Muscle of arm (tissue), 1 donor: ENCODE measurements at regions not wholly inside any gene's neighbourhood (a gene's known extent, or its start where the extent isn't known, plus 50 kb on each side); places are given as distances from the start of the nearest gene placed in this dataset.
A peak's percentile ranks its signal among the peaks of the same experiment; 100 is the strongest.
"Not testable (repeated sequence)": the region's sequence is repeated elsewhere in the genome, so short reads cannot be mapped to it uniquely, and the experiment has no call there.

ENCODE experiments used
- DNase-seq: peaks from one replicate; pipeline ENCODE4 v3.0.0-alpha.2; 2013

DNA sequence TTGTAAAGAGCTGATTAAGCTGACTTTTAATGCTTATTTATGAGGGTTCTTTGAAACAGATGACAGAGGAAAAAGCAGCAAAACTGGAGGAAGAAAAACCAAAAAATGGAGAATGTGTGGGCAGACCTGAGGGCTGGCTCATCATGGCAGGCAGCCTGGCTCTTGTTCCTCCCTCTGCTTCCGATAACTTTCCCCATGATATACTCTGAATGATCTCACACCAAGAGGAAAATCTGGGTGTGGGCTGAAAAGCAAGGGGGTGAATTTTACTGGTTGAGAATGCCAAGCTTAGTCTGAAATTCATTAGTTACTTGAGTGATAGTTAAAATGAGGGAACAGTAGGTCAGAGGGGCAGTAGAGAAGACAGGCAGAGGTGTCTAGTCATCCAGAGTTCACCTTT, 330.1 kb upstream of the PRICKLE1 start:
- no peak for DNase-seq

DNA sequence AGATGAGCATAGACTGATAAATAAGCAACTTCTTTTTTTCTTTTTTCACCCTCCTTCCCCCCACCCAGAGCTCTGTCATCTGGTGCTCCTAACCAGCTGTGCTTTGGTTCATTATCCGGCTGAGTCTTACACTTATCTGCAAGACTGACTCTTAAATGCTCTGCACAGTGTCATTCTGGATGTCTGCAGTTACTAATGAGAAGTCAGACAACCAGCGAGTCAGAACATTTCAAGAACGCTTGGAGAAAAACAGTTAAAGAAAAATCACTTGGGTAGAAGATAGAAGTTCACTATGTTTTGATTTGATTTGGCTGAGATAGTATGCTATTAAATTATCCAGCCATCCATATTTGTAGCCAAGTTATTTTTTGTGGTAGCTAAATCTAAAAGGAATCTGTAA, 328.9 kb upstream of the PRICKLE1 start:
- DNase-seq, result no peak

DNA sequence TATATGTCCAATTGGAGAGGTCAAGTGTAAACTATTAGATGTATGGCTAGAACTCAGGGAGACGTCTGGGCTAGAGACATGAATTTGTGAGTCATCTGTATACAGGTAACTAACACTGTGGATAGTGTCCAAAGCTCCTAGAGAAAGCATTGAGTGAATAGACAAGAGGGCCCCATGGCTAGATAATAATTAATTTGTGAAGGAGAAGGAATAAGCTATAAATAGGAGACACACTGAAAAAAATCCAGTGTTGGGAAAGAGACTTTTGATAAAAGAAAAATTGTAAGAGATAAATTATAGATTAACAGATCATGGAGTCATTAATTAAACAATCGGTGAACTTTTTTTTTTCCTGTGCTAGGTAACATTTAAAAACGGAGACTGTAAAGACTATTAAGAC, 326.6 kb upstream of the PRICKLE1 start:
- no peak for DNase-seq

DNA sequence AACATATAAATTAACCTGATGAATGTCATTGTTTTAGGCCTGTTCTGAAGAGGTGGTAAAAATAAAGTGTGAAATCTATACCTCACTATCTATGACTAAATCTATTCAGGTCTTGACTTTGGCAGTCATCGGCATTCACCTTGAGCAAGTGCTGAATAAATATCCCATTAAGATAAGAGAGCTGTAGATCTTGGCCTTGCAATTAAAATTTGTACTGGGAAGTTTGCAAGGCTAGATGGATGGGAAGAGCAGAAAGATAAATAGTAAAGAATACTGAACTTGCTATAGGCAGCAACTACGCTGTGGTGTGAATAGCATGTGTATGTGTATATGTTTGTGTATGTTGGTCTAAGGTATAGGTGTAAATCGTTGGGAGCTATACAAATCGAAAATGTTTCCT, 325.9 kb upstream of the PRICKLE1 start:
- DNase-seq, result no peak

DNA sequence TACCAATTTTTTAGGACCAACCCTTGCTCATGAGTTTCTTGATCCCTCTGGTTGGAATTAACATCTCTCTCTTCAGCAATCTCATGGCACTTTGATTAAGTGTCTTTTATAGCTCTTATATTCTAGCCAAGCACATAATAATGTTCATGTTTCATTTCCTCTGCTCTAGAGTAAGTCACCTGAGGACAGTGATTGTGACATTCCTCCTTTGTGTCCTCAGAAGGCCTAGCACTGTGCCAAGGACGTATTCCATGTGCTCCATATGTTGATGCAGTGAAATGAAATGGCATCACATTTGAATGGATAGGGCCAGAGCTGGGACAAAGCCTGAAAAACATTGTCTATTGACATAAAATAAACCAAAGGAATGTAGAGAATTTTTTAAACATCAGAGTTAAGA, 322.8 kb upstream of the PRICKLE1 start:
- DNase-seq, result no peak

DNA sequence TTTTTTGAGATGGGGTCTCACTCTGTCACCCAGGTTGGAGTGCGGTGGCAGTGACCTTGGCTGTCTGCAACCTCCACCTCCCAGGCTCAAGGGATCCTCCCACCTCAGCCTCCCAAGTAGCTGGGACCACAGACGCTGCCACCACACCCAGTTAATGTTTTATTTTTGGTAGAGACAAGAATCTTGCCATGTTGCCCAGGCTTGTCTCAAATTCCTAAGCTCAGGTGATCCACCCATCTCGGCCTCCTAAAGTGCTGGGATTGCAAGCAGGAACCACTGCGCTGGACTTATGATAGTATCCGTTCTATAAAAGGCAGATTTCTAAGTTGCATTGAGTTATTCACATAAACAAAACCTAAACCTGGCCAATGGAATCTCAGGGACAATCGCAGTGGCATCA, 321.1 kb upstream of the PRICKLE1 start:
- DNase-seq, result no peak

- peak; percentile 43 for DNase-seq
Measured at GRCh38 chr12:42908712-42909111, 319.2 kb upstream of the PRICKLE1 start.

DNA sequence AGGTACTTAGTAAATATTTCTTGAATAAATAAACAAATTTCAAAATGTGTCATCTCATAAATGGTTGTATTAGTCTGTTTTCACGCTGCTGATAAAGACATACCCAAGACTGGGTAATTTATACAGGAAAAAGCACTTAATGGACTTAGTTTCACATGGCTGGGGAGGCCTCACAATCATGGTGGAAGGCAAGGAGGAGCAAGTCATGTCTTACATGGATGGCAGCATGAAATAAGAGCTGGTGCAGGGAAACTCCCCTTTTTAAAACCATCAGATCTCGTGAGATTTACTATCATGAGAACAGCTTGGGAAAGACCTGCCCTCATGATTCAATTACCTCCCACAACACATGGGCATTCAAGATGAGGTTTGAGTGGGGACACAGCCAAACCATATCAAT, 317.3 kb upstream of the PRICKLE1 start:
- not testable (repeated sequence) for DNase-seq

GRCh38 chr12:42905419-42905705, 315.8 kb upstream of the PRICKLE1 start:
- no peak for DNase-seq

GRCh38 chr12:42904683-42905418, 315.3 kb upstream of the PRICKLE1 start:
- no peak for DNase-seq

GRCh38 chr12:42903736-42904135, 314.2 kb upstream of the PRICKLE1 start:
- DNase-seq, result peak; percentile 46

DNA sequence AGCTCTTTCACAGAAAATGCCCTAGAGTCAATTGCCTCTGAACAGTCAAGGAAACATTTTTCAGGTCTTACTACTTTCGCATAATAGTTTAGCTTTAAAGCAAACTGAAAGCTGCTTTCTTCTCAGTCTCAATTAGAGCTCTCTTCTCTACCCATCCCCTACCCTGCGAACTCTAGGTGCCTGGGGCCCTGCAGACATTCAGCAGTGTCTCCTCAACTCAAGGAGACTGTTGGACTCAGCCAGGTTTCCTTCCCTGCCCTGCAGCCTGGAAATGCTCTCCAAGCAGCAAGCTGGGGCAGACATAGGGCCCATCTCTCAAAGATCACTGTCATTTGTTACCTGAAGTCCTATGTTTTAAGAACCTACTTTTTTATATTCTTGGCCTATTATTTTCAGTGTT, 312.5 kb upstream of the PRICKLE1 start:
- no peak for DNase-seq

DNA sequence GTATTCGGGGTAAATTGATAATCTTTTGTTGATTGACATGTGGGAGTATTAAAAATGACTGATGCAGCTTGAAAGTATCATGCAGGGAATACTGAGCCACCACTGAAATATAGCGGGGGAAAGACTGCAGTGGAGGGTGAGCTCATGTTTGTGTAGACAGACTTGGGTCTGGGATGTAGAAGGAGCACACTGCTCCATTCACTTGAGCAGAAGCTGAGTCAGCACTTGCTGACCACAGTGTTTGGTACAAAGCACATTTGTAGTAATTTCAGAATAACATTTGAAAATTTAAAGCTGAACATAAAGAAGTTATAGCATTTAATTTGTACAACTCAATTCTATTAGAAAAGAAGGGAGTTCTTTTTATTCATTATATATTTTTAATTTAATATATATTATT, 304.3 kb upstream of the PRICKLE1 start:
- DNase-seq, result no peak

GRCh38 chr12:42892702-42893551, 303.4 kb upstream of the PRICKLE1 start:
- DNase-seq, result no peak

GRCh38 chr12:42887657-42888056, 298.1 kb upstream of the PRICKLE1 start:
- DNase-seq, result no peak

- no peak for DNase-seq
Measured at GRCh38 chr12:42886160-42886559, 296.6 kb upstream of the PRICKLE1 start.

- no peak for DNase-seq
Measured at GRCh38 chr12:42885677-42886076, 296.1 kb upstream of the PRICKLE1 start.

DNA sequence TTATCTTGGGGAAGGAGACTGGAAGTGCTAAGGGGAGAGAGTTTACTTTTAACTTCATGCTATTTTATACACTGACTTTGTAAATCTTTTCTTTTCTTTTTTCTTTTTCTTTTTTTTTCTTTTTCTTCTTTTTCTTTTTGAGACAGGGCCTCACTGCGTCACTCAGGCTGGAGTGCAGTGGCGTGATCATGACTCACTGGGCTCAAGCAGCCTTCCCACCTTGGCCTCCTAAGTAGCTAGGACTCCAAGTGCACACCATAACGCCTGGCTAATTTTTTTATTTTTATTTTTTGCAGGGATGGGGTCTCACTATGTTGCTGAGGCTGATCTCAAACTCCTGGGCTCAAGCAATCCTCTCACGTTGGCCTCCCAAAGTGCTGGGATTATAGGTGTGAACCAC, 294.6 kb upstream of the PRICKLE1 start:
- DNase-seq, result no peak

DNA sequence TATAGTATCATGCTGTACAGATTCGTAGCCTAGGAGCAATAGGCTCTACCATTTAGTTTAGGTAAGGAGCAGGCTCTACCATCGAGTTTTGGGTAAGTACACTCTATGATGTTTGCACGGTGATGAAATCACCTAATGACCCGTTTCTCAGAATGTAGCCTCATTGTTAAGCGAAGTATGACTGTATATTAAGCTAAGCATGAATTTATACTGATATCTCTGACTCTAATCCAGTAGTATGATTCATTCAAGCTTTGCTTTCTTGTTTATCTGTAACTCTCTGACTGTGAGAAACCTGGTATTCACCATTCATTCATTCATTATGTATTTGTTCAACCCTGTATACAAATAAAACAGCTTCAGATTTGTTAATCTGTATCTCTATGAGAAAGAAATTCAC, 283.9 kb upstream of the PRICKLE1 start:
- DNase-seq, result no peak

GRCh38 chr12:42871816-42872215, 282.3 kb upstream of the PRICKLE1 start:
- DNase-seq, result no peak

- DNase-seq, result no peak
Measured at GRCh38 chr12:42868291-42868690, 278.7 kb upstream of the PRICKLE1 start.

DNA sequence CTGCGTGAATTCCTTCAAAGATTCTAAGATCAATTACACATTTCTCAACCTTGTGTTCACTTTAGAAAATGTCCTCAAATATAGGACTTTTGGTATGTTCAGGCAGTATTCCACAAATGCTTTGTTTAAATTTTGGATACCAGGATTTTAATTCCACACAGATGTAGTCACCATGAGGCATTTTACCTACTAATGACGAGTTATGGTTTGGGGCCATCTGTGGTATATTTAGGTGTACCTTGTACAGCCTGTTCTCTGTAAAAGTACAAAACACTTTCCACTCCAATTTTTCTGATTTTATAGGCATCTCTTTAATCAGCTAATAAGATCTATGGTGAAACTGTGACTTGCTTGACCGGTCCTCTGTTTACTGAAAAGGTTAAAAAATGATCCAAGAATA, 275.7 kb upstream of the PRICKLE1 start:
- no peak for DNase-seq

DNA sequence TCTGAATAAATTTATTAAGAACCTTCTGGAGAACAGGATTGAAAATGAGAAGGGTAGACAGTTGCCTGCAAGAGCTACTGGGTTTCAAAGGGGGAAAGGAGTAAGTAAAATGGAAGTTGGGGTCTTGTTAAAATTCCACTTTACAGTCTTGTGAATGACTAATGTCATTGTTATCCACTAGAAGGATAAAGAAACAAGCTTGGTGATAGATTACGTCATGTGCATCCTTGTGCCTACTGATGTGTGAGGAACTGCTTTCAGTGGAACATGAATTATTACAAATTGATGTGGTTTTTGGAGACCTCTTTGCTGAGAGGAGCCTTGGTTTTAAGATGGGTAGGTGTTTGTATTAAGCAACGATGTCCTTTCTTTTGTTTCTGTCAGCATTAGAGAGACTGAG, 272.5 kb upstream of the PRICKLE1 start:
- DNase-seq, result no peak

DNA sequence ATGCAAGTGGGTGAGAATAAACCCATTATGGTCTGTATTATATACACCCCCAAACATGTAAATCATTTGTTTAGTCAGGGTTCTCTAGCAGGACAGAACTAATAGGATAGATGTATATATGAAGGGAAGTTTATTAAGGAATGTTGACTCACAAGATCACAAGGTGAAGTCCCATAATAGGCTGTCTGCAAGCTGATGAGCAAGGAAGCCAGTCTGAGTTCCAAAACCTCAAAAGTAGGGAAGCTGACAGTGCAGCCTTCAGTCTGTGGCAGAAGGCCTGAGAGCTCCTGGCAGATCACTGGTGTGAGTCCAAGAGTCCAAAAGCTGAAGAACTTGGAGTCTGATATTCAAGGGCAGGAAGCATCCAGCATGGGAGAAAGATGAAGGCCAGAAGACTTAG, 270.8 kb upstream of the PRICKLE1 start:
- not testable (repeated sequence) for DNase-seq
